HepG2 (cell line): ENCODE measurements at regions not wholly inside any gene's neighbourhood (a gene's known extent, or its start where the extent isn't known, plus 50 kb on each side); places are given as distances from the start of the nearest gene placed in this dataset.

Experiments used
- MYC ChIP-seq: sonication (generic); formaldehyde crosslinking; IDR thresholded peaks from 2 replicates; pipeline ENCODE4 v1.9.0; 2021; ENCODE audit warnings: missing genetic modification reagents, borderline replicate concordance
- NR2C2 ChIP-seq: sonication (generic); formaldehyde crosslinking; IDR thresholded peaks from 2 replicates; pipeline ENCODE4 v1.4.0; 2020; ENCODE audit warnings: missing genetic modification reagents, mild to moderate bottlenecking, moderate library complexity, borderline replicate concordance
- STAT5B ChIP-seq: sonication (generic); formaldehyde crosslinking; IDR thresholded peaks from 2 replicates; pipeline ENCODE4 v1.4.0; 2020; ENCODE audit warnings: missing genetic modification reagents
- ZNF224 ChIP-seq: sonication (generic); formaldehyde crosslinking; IDR thresholded peaks from 2 replicates; pipeline ENCODE4 v1.5.0; 2020; ENCODE audit warnings: mild to moderate bottlenecking, missing genetic modification reagents
- TF ChIP-seq, protein P1 (sequence below): sonication (generic); formaldehyde crosslinking; IDR thresholded peaks from 2 replicates; pipeline ENCODE4 v1.9.0; 2021; ENCODE audit warnings: mild to moderate bottlenecking, missing genetic modification reagents
- TF ChIP-seq, protein P2 (sequence below): sonication (generic); formaldehyde crosslinking; conservative IDR thresholded peaks from 2 replicates; pipeline ENCODE4 v1.4.0; 2020; ENCODE audit warnings: missing genetic modification reagents
- TF ChIP-seq, protein P3 (sequence below): sonication (generic); formaldehyde crosslinking; IDR thresholded peaks from 2 replicates; pipeline ENCODE4 v1.8.0; 2023; ENCODE audit warnings: mild to moderate bottlenecking, missing genetic modification reagents

DNA sequence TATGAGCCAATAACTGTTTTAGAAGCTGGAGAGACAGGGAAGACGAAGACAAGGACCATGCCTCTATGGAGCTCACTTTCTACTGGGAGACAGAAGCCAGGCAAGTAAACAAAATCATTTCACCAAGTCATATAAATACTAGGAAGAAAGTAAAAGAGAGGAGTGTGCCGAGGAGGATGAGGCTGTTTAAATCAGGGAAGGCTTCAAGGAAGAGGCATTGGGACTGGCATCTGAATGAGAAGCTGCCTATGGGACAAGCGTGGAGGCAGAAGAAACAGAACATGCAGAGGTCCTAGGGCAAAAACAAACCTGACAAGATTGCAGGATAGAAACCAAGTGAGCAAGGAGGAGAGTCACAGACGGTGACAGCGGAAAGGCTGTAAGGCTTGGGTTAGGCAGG, 68.1 kb upstream of the CPLX2 start (continued):
- TF ChIP-seq, protein P1, sequence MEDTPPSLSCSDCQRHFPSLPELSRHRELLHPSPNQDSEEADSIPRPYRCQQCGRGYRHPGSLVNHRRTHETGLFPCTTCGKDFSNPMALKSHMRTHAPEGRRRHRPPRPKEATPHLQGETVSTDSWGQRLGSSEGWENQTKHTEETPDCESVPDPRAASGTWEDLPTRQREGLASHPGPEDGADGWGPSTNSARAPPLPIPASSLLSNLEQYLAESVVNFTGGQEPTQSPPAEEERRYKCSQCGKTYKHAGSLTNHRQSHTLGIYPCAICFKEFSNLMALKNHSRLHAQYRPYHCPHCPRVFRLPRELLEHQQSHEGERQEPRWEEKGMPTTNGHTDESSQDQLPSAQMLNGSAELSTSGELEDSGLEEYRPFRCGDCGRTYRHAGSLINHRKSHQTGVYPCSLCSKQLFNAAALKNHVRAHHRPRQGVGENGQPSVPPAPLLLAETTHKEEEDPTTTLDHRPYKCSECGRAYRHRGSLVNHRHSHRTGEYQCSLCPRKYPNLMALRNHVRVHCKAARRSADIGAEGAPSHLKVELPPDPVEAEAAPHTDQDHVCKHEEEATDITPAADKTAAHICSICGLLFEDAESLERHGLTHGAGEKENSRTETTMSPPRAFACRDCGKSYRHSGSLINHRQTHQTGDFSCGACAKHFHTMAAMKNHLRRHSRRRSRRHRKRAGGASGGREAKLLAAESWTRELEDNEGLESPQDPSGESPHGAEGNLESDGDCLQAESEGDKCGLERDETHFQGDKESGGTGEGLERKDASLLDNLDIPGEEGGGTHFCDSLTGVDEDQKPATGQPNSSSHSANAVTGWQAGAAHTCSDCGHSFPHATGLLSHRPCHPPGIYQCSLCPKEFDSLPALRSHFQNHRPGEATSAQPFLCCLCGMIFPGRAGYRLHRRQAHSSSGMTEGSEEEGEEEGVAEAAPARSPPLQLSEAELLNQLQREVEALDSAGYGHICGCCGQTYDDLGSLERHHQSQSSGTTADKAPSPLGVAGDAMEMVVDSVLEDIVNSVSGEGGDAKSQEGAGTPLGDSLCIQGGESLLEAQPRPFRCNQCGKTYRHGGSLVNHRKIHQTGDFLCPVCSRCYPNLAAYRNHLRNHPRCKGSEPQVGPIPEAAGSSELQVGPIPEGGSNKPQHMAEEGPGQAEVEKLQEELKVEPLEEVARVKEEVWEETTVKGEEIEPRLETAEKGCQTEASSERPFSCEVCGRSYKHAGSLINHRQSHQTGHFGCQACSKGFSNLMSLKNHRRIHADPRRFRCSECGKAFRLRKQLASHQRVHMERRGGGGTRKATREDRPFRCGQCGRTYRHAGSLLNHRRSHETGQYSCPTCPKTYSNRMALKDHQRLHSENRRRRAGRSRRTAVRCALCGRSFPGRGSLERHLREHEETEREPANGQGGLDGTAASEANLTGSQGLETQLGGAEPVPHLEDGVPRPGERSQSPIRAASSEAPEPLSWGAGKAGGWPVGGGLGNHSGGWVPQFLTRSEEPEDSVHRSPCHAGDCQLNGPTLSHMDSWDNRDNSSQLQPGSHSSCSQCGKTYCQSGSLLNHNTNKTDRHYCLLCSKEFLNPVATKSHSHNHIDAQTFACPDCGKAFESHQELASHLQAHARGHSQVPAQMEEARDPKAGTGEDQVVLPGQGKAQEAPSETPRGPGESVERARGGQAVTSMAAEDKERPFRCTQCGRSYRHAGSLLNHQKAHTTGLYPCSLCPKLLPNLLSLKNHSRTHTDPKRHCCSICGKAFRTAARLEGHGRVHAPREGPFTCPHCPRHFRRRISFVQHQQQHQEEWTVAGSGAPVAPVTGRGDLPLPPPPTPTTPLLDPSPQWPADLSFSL (CRISPR knock-in tag) = no peak
- TF ChIP-seq ZNF224 (CRISPR knock-in tag) (no peak), STAT5B (CRISPR knock-in tag) (no peak), MYC (CRISPR knock-in tag) (no peak), NR2C2 (no peak)
- TF ChIP-seq, protein P2, sequence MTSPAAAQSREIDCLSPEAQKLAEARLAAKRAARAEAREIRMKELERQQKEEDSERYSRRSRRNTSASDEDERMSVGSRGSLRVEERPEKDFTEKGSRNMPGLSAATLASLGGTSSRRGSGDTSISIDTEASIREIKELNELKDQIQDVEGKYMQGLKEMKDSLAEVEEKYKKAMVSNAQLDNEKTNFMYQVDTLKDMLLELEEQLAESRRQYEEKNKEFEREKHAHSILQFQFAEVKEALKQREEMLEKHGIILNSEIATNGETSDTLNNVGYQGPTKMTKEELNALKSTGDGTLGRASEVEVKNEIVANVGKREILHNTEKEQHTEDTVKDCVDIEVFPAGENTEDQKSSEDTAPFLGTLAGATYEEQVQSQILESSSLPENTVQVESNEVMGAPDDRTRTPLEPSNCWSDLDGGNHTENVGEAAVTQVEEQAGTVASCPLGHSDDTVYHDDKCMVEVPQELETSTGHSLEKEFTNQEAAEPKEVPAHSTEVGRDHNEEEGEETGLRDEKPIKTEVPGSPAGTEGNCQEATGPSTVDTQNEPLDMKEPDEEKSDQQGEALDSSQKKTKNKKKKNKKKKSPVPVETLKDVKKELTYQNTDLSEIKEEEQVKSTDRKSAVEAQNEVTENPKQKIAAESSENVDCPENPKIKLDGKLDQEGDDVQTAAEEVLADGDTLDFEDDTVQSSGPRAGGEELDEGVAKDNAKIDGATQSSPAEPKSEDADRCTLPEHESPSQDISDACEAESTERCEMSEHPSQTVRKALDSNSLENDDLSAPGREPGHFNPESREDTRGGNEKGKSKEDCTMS = no peak
- TF ChIP-seq, protein P3, sequence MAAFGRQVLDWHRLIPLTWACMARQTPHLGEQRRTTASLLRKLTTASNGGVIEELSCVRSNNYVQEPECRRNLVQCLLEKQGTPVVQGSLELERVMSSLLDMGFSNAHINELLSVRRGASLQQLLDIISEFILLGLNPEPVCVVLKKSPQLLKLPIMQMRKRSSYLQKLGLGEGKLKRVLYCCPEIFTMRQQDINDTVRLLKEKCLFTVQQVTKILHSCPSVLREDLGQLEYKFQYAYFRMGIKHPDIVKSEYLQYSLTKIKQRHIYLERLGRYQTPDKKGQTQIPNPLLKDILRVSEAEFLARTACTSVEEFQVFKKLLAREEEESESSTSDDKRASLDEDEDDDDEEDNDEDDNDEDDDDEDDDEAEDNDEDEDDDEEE = no peak
